ENCODE measurements at regions not wholly inside any gene's neighbourhood (a gene's known extent, or its start where the extent isn't known, plus 50 kb on each side); places are given as distances from the start of the nearest gene placed in this dataset.

GRCh38 chr2:150388289-150388625 lies 99.2 kb downstream of the RND3 start:
- no peak for TF ChIP-seq CTCF (IDR thresholded peaks at IDR 0.05; ENCODE audit: low read length)
- no peak for TF ChIP-seq EZH2 (IDR thresholded peaks at IDR 0.05; ENCODE audit: borderline replicate concordance, low read length)
